H1 (cell line): ENCODE measurements at regions not wholly inside any gene's neighbourhood (a gene's known extent, or its start where the extent isn't known, plus 50 kb on each side); places are given as distances from the start of the nearest gene placed in this dataset.
A peak's percentile ranks its signal among the peaks of the same experiment; 100 is the strongest.

ENCODE experiments used
- CTCF ChIA-PET: fragments of 300-600 bp; sonication (Branson Sonifier 250); formaldehyde crosslinking; loops from one replicate; lab custom pipeline; 2021; ENCODE audit not compliant: partially characterized antibody; lab: Charles Lee
- POLR2A ChIA-PET: fragments of 300-600 bp; sonication (Branson Sonifier 250); formaldehyde crosslinking; loops from one replicate; lab custom pipeline; 2021; ENCODE audit warnings: inconsistent platforms; ENCODE audit not compliant: partially characterized antibody; lab: Charles Lee
- DNase-seq, 2 experiments: peaks; one replicate each; pipeline versions ENCODE4 v3.0.0 to v3.0.0-alpha.2; 2010 to 2022; ENCODE audit warnings: low spot score in 2 of 2, low read depth in 1 of 2, mixed read lengths in 1 of 2
- FAIRE-seq: peaks from 2 replicates; lab custom pipeline; 2011; peaks lifted over from hg19 to GRCh38; lab: Jason Lieb, UNC
- H2AFZ ChIP-seq: 2 replicates; pipeline ENCODE4 v1.8.1; 2012; ENCODE audit warnings: low read length, inconsistent platforms
- H2AK5ac ChIP-seq: 2 replicates; pipeline ENCODE4 v1.6.1; 2013; ENCODE audit warnings: low read depth, low read length
- H2BK120ac ChIP-seq: replicated peaks from 2 replicates; pipeline ENCODE3; 2013; ENCODE audit warnings: low read depth, low read length, inconsistent platforms
- H2BK12ac ChIP-seq: 2 replicates; pipeline ENCODE4 v1.6.1; 2013; ENCODE audit warnings: low read depth, low read length
- H2BK15ac ChIP-seq: 2 replicates; pipeline ENCODE4 v1.6.1; 2013; ENCODE audit warnings: low read length
- H2BK20ac ChIP-seq: 2 replicates; pipeline ENCODE4 v1.6.1; 2013; ENCODE audit warnings: low read length
- H2BK5ac ChIP-seq: 2 replicates; pipeline ENCODE4 v1.6.1; 2013; ENCODE audit warnings: low read depth, low read length
- H3K14ac ChIP-seq: 2 replicates; pipeline ENCODE4 v1.6.1; 2013; ENCODE audit warnings: inconsistent platforms; ENCODE audit not compliant: insufficient read length
- H3K18ac ChIP-seq: 2 replicates; pipeline ENCODE4 v1.6.1; 2013; ENCODE audit warnings: low read length; ENCODE audit errors: extremely low read depth
- H3K23ac ChIP-seq: 2 replicates; pipeline ENCODE4 v1.6.1; 2013; ENCODE audit warnings: inconsistent platforms; ENCODE audit not compliant: insufficient read length
- H3K23me2 ChIP-seq: 2 replicates; pipeline ENCODE4 v1.6.1; 2013; ENCODE audit warnings: low read depth, low read length
- H3K27ac ChIP-seq: 2 replicates; pipeline ENCODE4 v1.6.1; 2011; ENCODE audit warnings: low read depth, low read length, inconsistent platforms
- H3K27me3 ChIP-seq, 4 experiments: replicated peaks in 1 of 4; 1 replicate in 1 of 4; 2 replicates in 3 of 4; pipeline versions ENCODE4 v1.6.1 to v1.8.1; 2011 to 2013; ENCODE audit warnings: low read length in 3 of 4, mild to moderate bottlenecking in 3 of 4, inconsistent platforms in 2 of 4, mixed read lengths in 2 of 4, moderate library complexity in 1 of 4; ENCODE audit not compliant: control insufficient read depth in 3 of 4, insufficient read depth in 3 of 4; ENCODE audit errors: extremely low read depth in 1 of 4
- H3K36me3 ChIP-seq, 4 experiments: 2 replicates each; pipeline versions ENCODE4 v1.6.1 to v1.8.1; 2011 to 2013; ENCODE audit warnings: mild to moderate bottlenecking in 4 of 4, low read length in 3 of 4, moderate library complexity in 2 of 4, control low read depth in 1 of 4, inconsistent platforms in 1 of 4; ENCODE audit not compliant: insufficient read depth in 4 of 4, control insufficient read depth in 2 of 4
- H3K4ac ChIP-seq: replicated peaks from 2 replicates; pipeline ENCODE3; 2013; ENCODE audit warnings: low read length, low read depth, mixed read lengths, inconsistent platforms; ENCODE audit not compliant: insufficient read length
- H3K4me1 ChIP-seq, 4 experiments: replicated peaks in 1 of 4; 1 replicate in 1 of 4; 2 replicates in 3 of 4; pipeline versions ENCODE4 v1.6.1 to v1.8.1; 2011 to 2013; ENCODE audit warnings: low read length in 3 of 4, inconsistent platforms in 2 of 4, mixed read lengths in 1 of 4; ENCODE audit not compliant: insufficient read depth in 4 of 4, control insufficient read depth in 3 of 4
- H3K4me2 ChIP-seq, 2 experiments: 2 replicates each; pipeline versions ENCODE4 v1.6.1 to v1.8.1; 2011 to 2013; ENCODE audit warnings: low read depth in 2 of 2, low read length in 2 of 2, control low read depth in 1 of 2, inconsistent platforms in 1 of 2, mild to moderate bottlenecking in 1 of 2; ENCODE audit not compliant: insufficient read depth in 1 of 2
- H3K4me3 ChIP-seq, 4 experiments: fragments of 200-600, 300-600 bp in 1 of 4; sonication (generic), shearing (Covaris generic), sonication (Bioruptor Twin) in 1 of 4; 2 replicates each; pipeline versions ENCODE4 v1.5.1 to v1.8.1; 2011 to 2016; ENCODE audit warnings: low read length in 4 of 4, low read depth in 3 of 4, control low read depth in 2 of 4, inconsistent platforms in 2 of 4, mild to moderate bottlenecking in 2 of 4, mixed read lengths in 1 of 4, moderate library complexity in 1 of 4; ENCODE audit not compliant: insufficient read depth in 2 of 4; ENCODE audit errors: extremely low read depth in 1 of 4
- H3K56ac ChIP-seq: replicated peaks from 2 replicates; pipeline ENCODE3; 2013; ENCODE audit warnings: low read depth, mild to moderate bottlenecking, mixed read lengths, low read length, inconsistent platforms; ENCODE audit not compliant: insufficient read length
- H3K79me1 ChIP-seq: 2 replicates; pipeline ENCODE4 v1.6.1; 2013; ENCODE audit warnings: low read depth, low read length, control low read depth
- H3K79me2 ChIP-seq, 2 experiments: 2 replicates each; pipeline versions ENCODE4 v1.6.1 to v1.8.1; 2012 to 2013; ENCODE audit warnings: low read length in 2 of 2, mild to moderate bottlenecking in 2 of 2, inconsistent platforms in 1 of 2; ENCODE audit not compliant: insufficient read depth in 2 of 2, control insufficient read depth in 1 of 2
- H3K9ac ChIP-seq, 4 experiments: replicated peaks in 1 of 4; 1 replicate in 1 of 4; 2 replicates in 3 of 4; pipeline versions ENCODE4 v1.6.1 to v1.8.1; 2011 to 2013; ENCODE audit warnings: low read depth in 3 of 4, low read length in 3 of 4, control low read depth in 2 of 4, mild to moderate bottlenecking in 2 of 4, moderate library complexity in 2 of 4, inconsistent platforms in 1 of 4; ENCODE audit errors: extremely low read depth in 1 of 4
- H3K9me3 ChIP-seq, 2 experiments: 2 replicates each; pipeline versions ENCODE4 v1.6.1 to v1.8.1; 2012 to 2013; ENCODE audit warnings: mild to moderate bottlenecking in 2 of 2, moderate library complexity in 2 of 2, control low read depth in 1 of 2, inconsistent platforms in 1 of 2, low read depth in 1 of 2, low read length in 1 of 2, mixed read lengths in 1 of 2; ENCODE audit not compliant: insufficient read depth in 2 of 2
- H4K20me1 ChIP-seq, 2 experiments: replicated peaks in 1 of 2; 2 replicates each; pipeline versions ENCODE3 to v1.8.1; 2011 to 2013; ENCODE audit warnings: inconsistent platforms in 2 of 2, low read length in 2 of 2, mild to moderate bottlenecking in 1 of 2; ENCODE audit not compliant: insufficient read depth in 2 of 2, control insufficient read depth in 1 of 2
- H4K5ac ChIP-seq: 2 replicates; pipeline ENCODE4 v1.6.1; 2013; ENCODE audit warnings: low read length, low read depth, mixed read lengths, inconsistent platforms; ENCODE audit not compliant: insufficient read length
- H4K8ac ChIP-seq: 2 replicates; pipeline ENCODE4 v1.8.0; 2013; ENCODE audit warnings: mild to moderate bottlenecking, moderate library complexity, low read length, inconsistent platforms; ENCODE audit not compliant: insufficient read depth; ENCODE audit errors: extremely low read depth
- H4K91ac ChIP-seq: replicated peaks from 2 replicates; pipeline ENCODE3; 2013; ENCODE audit warnings: low read length, mixed read lengths, inconsistent platforms; ENCODE audit not compliant: insufficient read length
- CEBPB ChIP-seq: IDR thresholded peaks from 2 replicates; pipeline ENCODE4 v1.6.1; 2012; ENCODE audit warnings: low read depth, low read length
- CHD1 ChIP-seq: IDR thresholded peaks from 2 replicates; pipeline ENCODE4 v1.6.1; 2012; ENCODE audit warnings: low read depth, low read length, improper control_type of control experiment
- EZH2 ChIP-seq: fragments of 200-600 bp; sonication (generic); IDR thresholded peaks from 2 replicates; pipeline ENCODE4 v1.7.1; 2012; ENCODE audit warnings: low read depth, mild to moderate bottlenecking, moderate library complexity, low read length, inconsistent platforms; ENCODE audit not compliant: severe bottlenecking
- MAFK ChIP-seq: IDR thresholded peaks from 2 replicates; pipeline ENCODE4 v1.6.1; 2012; ENCODE audit warnings: low read depth, mild to moderate bottlenecking, improper control_type of control experiment, low read length
- RAD21 ChIP-seq, 2 experiments: IDR thresholded peaks in 1 of 2; conservative IDR thresholded peaks in 1 of 2; 2 replicates each; pipeline ENCODE4 v1.6.1; 2011; ENCODE audit warnings: low read depth in 2 of 2, low read length in 2 of 2, improper control_type of control experiment in 1 of 2, inconsistent platforms in 1 of 2, mild to moderate bottlenecking in 1 of 2, moderate library complexity in 1 of 2
- WGBS, 2 experiments: shearing (Covaris generic) in 1 of 2; methylation state at CpG; one replicate each; pipeline versions ENCODE4 v1.1.6 to v1.1.7; 2013 to 2015; ENCODE audit warnings: low lambda C conversion rate in 2 of 2, mixed read lengths in 2 of 2, inconsistent platforms in 1 of 2, low coverage in 1 of 2, missing lambda C conversion rate in 1 of 2; ENCODE audit not compliant: insufficient replicate concordance in 2 of 2, insufficient coverage in 1 of 2, insufficient read length in 1 of 2; ENCODE audit errors: extremely low coverage in 1 of 2, missing lambda C conversion rate in 1 of 2; 5-methylcytosine and 5-hydroxymethylcytosine counted together
- TF ChIP-seq, protein P1 (sequence below): IDR thresholded peaks from 2 replicates; pipeline ENCODE4 v1.6.1; 2012; ENCODE audit warnings: inconsistent platforms

DNA sequence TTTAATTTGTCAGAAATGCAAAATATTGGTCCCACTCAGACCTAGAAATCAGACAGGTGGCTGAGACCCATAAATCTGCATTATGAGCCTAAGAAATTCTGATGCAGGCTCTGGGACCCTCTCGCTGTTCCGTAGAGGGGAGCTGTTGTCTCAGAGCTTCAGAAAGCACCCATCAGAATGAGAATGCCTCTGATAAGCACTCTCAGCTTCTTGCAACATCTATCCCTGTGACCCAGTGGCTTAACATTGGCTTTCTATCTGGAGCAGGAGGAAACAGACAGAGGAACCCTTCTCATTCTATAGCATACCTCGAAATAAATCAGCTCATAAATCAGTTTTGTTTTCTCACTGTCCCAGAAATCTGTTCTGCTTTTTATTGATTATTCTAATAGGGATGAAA lies 184.6 kb upstream of the SP4 start:
- TF ChIP-seq RAD21 (IDR thresholded peaks at IDR 0.05 in 1 of 2, conservative IDR thresholded peaks at IDR 0.05 in 1 of 2; ENCODE audit: low read depth in 2 of 2, low read length in 2 of 2) (peak; percentile 5 to 39; a peak in 1 of 4 replicates), MAFK (no peak), CEBPB (peak; percentile 93), CHD1 (no peak), EZH2 (no peak)
- TF ChIP-seq, protein P1, sequence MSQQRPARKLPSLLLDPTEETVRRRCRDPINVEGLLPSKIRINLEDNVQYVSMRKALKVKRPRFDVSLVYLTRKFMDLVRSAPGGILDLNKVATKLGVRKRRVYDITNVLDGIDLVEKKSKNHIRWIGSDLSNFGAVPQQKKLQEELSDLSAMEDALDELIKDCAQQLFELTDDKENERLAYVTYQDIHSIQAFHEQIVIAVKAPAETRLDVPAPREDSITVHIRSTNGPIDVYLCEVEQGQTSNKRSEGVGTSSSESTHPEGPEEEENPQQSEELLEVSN = no peak
- H3K27me3 ChIP-seq = no peaks in the 10 kb centered on the region

More for the DNA sequence above, 184.6 kb upstream of the SP4 start:
- Histone ChIP-seq H2BK120ac (no peak overlapping the region), H2AFZ (no peak overlapping the region), H2AK5ac (no peak overlapping the region), H3K14ac (no peak overlapping the region), H4K91ac (no peak overlapping the region), H3K79me1 (no peaks in the 10 kb centered on the region), H3K9me3 (no peaks in the 10 kb centered on the region), H4K8ac (no peak overlapping the region), H2BK5ac (no peak overlapping the region), H3K27ac (no peak overlapping the region), H3K4me3 (no peak overlapping the region), H2BK15ac (no peak overlapping the region), H3K4me1 (no peaks in the 10 kb centered on the region; a peak in 1 of 7 replicates), H3K56ac (no peak overlapping the region), H3K23me2 (no peaks in the 10 kb centered on the region), H2BK12ac (no peak overlapping the region), H3K4me2 (no peak overlapping the region), H4K20me1 (no peaks in the 10 kb centered on the region), H4K5ac (no peak overlapping the region), H3K79me2 (no peaks in the 10 kb centered on the region), H2BK20ac (no peak overlapping the region), H3K4ac (no peak overlapping the region), H3K18ac (no peak overlapping the region), H3K9ac (no peak overlapping the region), H3K36me3 (no peaks in the 10 kb centered on the region), H3K23ac (no peak overlapping the region)
- CTCF ChIA-PET = interaction anchor here (0.5 to 1.1 kb wide), 5 partner anchors 9 to 822 kb away, joined by 3 to 6 read pairs (median 3); no protein-coding TSS in a partner anchor
- peak; percentile 89 for FAIRE-seq
- POLR2A ChIA-PET = no interaction called here
- DNase-seq = peak in 1 of 2 experiments; percentile 3
- WGBS, 2 experiments = 57% methylated on average over 3 of the region's 3 CpGs; no CpG with 5 or more reads in 1 of the 2 experiments
